Endothelial cell of umbilical vein (primary cell): ENCODE measurements at regions not wholly inside any gene's neighbourhood (a gene's known extent, or its start where the extent isn't known, plus 50 kb on each side); places are given as distances from the start of the nearest gene placed in this dataset.

Experiments used
- BruUV-seq: library from RNA; stranded (reverse); fragments of 400-500 nt; replicated peaks from 2 replicates; lab custom pipeline; 2021; lab: Mats Ljungman, UMichigan
- CTCF ChIA-PET: fragments of 300-600, 350-600 bp; sonication (Branson Sonifier 250); formaldehyde crosslinking; loops from one replicate; lab custom pipeline; 2021; ENCODE audit warnings: antibody characterized with exemption, inconsistent platforms; lab: Charles Lee
- POLR2A ChIA-PET: fragments of 300-600, 350-600 bp; sonication (Branson Sonifier 250); formaldehyde crosslinking; loops from one replicate; lab custom pipeline; 2021; ENCODE audit warnings: antibody characterized with exemption, inconsistent platforms; lab: Charles Lee
- DNase-seq: peaks from one replicate; pipeline ENCODE4 v3.0.0-alpha.2; 2011; ENCODE audit warnings: low read depth, low spot score
- FAIRE-seq: peaks from 2 replicates; lab custom pipeline; 2011; peaks lifted over from hg19 to GRCh38; lab: Jason Lieb, UNC
- H2AFZ ChIP-seq: 2 replicates; pipeline ENCODE4 v1.6.0; 2012; ENCODE audit warnings: low read depth, low read length, control low read depth, inconsistent platforms
- H3K27ac ChIP-seq: 2 replicates; pipeline ENCODE4 v1.5.1; 2011; ENCODE audit warnings: low read depth, mild to moderate bottlenecking, control low read depth, low read length, moderate library complexity; ENCODE audit not compliant: insufficient read depth
- H3K27me3 ChIP-seq, 2 experiments: 2 replicates each; pipeline versions ENCODE4 v1.6.0 to v1.6.1; 2011; ENCODE audit warnings: low read length in 2 of 2, mixed read lengths in 1 of 2; ENCODE audit not compliant: control insufficient read depth in 2 of 2, insufficient read depth in 2 of 2
- H3K36me3 ChIP-seq, 2 experiments: 2 replicates in 1 of 2; 3 replicates in 1 of 2; pipeline ENCODE4 v1.5.1; 2011; ENCODE audit warnings: low read length in 2 of 2, mild to moderate bottlenecking in 1 of 2, moderate library complexity in 1 of 2; ENCODE audit not compliant: control insufficient read depth in 2 of 2, insufficient read depth in 2 of 2; ENCODE audit errors: extremely low read depth in 1 of 2
- H3K4me1 ChIP-seq: 3 replicates; pipeline ENCODE4 v1.5.1; 2011; ENCODE audit warnings: mild to moderate bottlenecking, low read length; ENCODE audit not compliant: control insufficient read depth, insufficient read depth; ENCODE audit errors: extremely low read depth
- H3K4me2 ChIP-seq: 2 replicates; pipeline ENCODE4 v1.6.1; 2011; ENCODE audit warnings: low read length, control low read depth, mixed read lengths; ENCODE audit not compliant: insufficient read depth
- H3K4me3 ChIP-seq, 3 experiments: fragments of 200-600 bp in 1 of 3; sonication (generic), shearing (Covaris generic) in 1 of 3; replicated peaks in 1 of 3; 2 replicates each; pipeline ENCODE4 v1.5.1; 2011 to 2016; ENCODE audit warnings: control low read depth in 3 of 3, low read length in 3 of 3, mild to moderate bottlenecking in 2 of 3, inconsistent platforms in 1 of 3, low read depth in 1 of 3, moderate library complexity in 1 of 3; ENCODE audit not compliant: insufficient read depth in 1 of 3
- H3K79me2 ChIP-seq: 2 replicates; pipeline ENCODE4 v1.6.0; 2012; ENCODE audit warnings: low read length, inconsistent platforms; ENCODE audit not compliant: control insufficient read depth, insufficient read depth
- H3K9ac ChIP-seq: replicated peaks from 2 replicates; pipeline ENCODE3; 2011; ENCODE audit warnings: low read length, control low read depth; ENCODE audit not compliant: insufficient read depth; ENCODE audit errors: extremely low read depth
- H3K9me1 ChIP-seq: replicated peaks from 3 replicates; pipeline ENCODE4 v1.6.0; 2011; ENCODE audit warnings: mild to moderate bottlenecking, low read length; ENCODE audit not compliant: control insufficient read depth, insufficient read depth; ENCODE audit errors: extremely low read depth
- H3K9me3 ChIP-seq: replicated peaks from 2 replicates; pipeline ENCODE4 v1.5.1; 2012; ENCODE audit warnings: low read length, inconsistent platforms; ENCODE audit not compliant: control insufficient read depth, insufficient read depth
- H4K20me1 ChIP-seq: replicated peaks from 2 replicates; pipeline ENCODE3; 2011; ENCODE audit warnings: mild to moderate bottlenecking, low read length; ENCODE audit not compliant: control insufficient read depth, insufficient read depth; ENCODE audit errors: extremely low read depth
- EZH2 ChIP-seq: IDR thresholded peaks from 2 replicates; pipeline ENCODE4 v1.6.1; 2012; ENCODE audit warnings: borderline replicate concordance, low read depth, mild to moderate bottlenecking, moderate library complexity, low read length, inconsistent platforms; ENCODE audit not compliant: severe bottlenecking
- FOS ChIP-seq: IDR thresholded peaks from 2 replicates; pipeline ENCODE4 v1.6.1; 2011; ENCODE audit warnings: mild to moderate bottlenecking, low read length, moderate library complexity, borderline replicate concordance; ENCODE audit not compliant: insufficient read depth
- GATA2 ChIP-seq: IDR thresholded peaks from 2 replicates; pipeline ENCODE4 v1.7.0; 2011; ENCODE audit warnings: low read depth, mild to moderate bottlenecking, moderate library complexity, mixed read lengths, low read length; ENCODE audit not compliant: insufficient read length, insufficient read depth
- JUN ChIP-seq: IDR thresholded peaks from 2 replicates; pipeline ENCODE4 v1.6.1; 2011; ENCODE audit warnings: borderline replicate concordance, low read depth; ENCODE audit not compliant: insufficient read length, insufficient read depth
- MYC ChIP-seq: IDR thresholded peaks from one replicate; pipeline ENCODE4 v1.6.1; 2011; ENCODE audit warnings: mild to moderate bottlenecking, low read depth, low read length
- POLR2A ChIP-seq: IDR thresholded peaks from 2 replicates; pipeline ENCODE4 v1.6.1; 2012; ENCODE audit warnings: low read depth, mild to moderate bottlenecking, control low read depth, low read length
- POLR2AphosphoS5 ChIP-seq: IDR thresholded peaks from 2 replicates; pipeline ENCODE4 v1.6.1; 2012; ENCODE audit warnings: low read depth, mild to moderate bottlenecking, control low read depth, low read length, moderate library complexity; ENCODE audit not compliant: insufficient read depth
- dilution Hi-C: fragments of 300-500 bp; cut with MboI; formaldehyde crosslinking; loops from one replicate; pipeline ENCODE4 v1.15.0; 2019; ENCODE audit warnings: low sequenced_read_pairs; ENCODE audit not compliant: extremely low pct_ligation_motif_present
- intact Hi-C: fragments of 100-400 bp; cut with micrococcal nuclease; formaldehyde crosslinking; loops from one replicate; pipeline ENCODE4 v1.10.0; 2022
- TF ChIP-seq, protein P1 (sequence below), 2 donors: IDR thresholded peaks; 1 replicate in 1 of 2; 2 replicates in 1 of 2; pipeline ENCODE4 v1.5.1; 2011; ENCODE audit warnings: low read length in 2 of 2, mild to moderate bottlenecking in 2 of 2, moderate library complexity in 2 of 2, control low read depth in 1 of 2, inconsistent platforms in 1 of 2, low read depth in 1 of 2; ENCODE audit not compliant: insufficient read depth in 1 of 2; ENCODE audit errors: extremely low read depth in 1 of 2
- TF ChIP-seq, protein P2 (sequence below): IDR thresholded peaks from 2 replicates; pipeline ENCODE4 v1.6.1; 2011; ENCODE audit not compliant: insufficient read depth, insufficient read length

DNA sequence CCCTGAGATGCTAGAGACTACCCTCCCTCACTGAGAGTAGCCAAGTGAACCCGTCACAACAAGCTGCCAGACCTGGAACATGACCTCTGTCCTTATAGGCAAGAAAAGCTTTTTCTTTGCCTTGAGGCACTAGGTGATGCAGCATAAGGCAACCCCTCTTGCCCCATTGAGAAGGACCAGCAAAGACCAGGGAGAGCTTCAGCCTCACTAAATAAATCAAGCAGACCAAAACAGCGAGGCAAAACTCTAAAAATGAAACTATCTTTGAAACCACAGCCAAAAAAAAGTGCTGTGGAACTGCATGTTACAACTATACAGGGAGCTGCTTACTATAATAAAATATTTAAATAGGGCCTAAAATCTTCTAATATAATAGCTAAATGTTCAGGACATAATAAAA is 62.6 kb upstream of the FAM83B start:
- no peaks in the 10 kb centered on the region for H4K20me1 ChIP-seq
- H3K27ac ChIP-seq, result no peak overlapping the region
- no peaks in the 10 kb centered on the region for H3K79me2 ChIP-seq
- no TSS peak for BruUV-seq
- H3K4me2 ChIP-seq, result no peak overlapping the region
- no peak overlapping the region for H2AFZ ChIP-seq
- dilution Hi-C loops, result no loop called here
- no peaks in the 10 kb centered on the region for H3K9me1 ChIP-seq
- DNase-seq, result no peak
- ChIA-PET CTCF (no interaction called here), POLR2A (no interaction called here)
- no peaks in the 10 kb centered on the region for H3K9me3 ChIP-seq
- H3K27me3 ChIP-seq, result no peaks in the 10 kb centered on the region
- no peak for FAIRE-seq
- H3K4me1 ChIP-seq, result no peaks in the 10 kb centered on the region
- no peak overlapping the region for H3K9ac ChIP-seq
- H3K4me3 ChIP-seq, result no peak overlapping the region
- no peaks in the 10 kb centered on the region for H3K36me3 ChIP-seq
- intact Hi-C loops, result no loop called here
- TF ChIP-seq FOS (no peak), MYC (no peak), GATA2 (no peak), POLR2AphosphoS5 (no peak), POLR2A (no peak), JUN (no peak), EZH2 (no peak)
- TF ChIP-seq, protein P1, sequence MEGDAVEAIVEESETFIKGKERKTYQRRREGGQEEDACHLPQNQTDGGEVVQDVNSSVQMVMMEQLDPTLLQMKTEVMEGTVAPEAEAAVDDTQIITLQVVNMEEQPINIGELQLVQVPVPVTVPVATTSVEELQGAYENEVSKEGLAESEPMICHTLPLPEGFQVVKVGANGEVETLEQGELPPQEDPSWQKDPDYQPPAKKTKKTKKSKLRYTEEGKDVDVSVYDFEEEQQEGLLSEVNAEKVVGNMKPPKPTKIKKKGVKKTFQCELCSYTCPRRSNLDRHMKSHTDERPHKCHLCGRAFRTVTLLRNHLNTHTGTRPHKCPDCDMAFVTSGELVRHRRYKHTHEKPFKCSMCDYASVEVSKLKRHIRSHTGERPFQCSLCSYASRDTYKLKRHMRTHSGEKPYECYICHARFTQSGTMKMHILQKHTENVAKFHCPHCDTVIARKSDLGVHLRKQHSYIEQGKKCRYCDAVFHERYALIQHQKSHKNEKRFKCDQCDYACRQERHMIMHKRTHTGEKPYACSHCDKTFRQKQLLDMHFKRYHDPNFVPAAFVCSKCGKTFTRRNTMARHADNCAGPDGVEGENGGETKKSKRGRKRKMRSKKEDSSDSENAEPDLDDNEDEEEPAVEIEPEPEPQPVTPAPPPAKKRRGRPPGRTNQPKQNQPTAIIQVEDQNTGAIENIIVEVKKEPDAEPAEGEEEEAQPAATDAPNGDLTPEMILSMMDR (IDR thresholded peaks at IDR 0.05; ENCODE audit: extremely low read depth in 1 of 2, insufficient read depth in 1 of 2, low read depth in 1 of 2, low read length in 2 of 2), result no peak
- TF ChIP-seq, protein P2, sequence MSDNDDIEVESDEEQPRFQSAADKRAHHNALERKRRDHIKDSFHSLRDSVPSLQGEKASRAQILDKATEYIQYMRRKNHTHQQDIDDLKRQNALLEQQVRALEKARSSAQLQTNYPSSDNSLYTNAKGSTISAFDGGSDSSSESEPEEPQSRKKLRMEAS, result no peak
